NCI-H510A (cell line): ENCODE measurements at regions not wholly inside any gene's neighbourhood (a gene's known extent, or its start where the extent isn't known, plus 50 kb on each side); places are given as distances from the start of the nearest gene placed in this dataset.

Source experiments
- DNase-seq: peaks from one replicate; lab custom pipeline; 2025; lab: John Stamatoyannopoulos, UW

DNA sequence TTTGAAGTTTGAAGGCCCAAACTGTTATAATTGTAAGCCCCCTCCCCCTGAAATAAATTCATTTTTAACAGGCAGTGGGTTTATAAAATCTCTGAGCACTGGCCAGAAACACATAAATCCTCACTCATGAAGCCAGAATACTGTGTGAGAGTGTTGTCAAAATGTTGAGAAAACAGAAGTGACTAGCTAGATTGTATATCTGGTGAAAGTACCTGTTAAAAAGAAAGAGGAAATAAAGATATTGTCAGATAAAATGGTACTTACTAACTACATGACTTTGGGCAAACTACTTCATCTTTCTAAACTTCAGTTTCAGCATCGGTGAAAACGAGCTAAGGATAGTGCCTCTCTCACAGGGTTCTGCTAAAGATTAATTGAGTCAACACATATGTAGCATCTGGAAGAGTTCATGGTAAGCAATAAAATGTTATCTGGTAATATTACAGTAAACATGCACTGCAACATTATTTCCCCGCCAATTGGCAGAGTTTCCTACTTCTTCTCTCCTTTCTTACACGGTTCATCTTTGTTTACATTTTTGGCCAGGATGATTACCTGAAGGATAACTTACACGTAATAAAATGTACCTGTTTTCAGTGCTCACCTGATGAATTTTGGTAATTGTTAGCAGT is 202.5 kb upstream of the CHRM2 start:
- no peak for DNase-seq

DNA sequence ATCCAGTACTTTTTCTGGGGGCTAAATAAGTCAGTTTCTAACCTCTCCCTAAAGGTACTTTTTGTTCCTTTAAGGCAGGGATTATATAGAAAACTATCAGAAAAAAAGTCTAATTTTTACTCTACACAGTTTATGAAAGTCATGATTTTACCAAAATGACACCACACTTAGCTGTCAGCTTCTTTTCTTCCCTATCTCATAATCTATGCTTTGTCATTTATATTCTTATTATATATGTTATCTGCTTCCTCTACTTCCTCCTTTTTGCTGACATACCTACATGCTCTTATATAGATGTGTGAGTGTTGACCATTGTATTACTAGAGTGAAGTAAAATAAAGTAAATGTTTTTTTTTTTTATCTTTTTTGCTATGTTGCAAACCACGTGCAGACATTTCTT is 203.9 kb upstream of the CHRM2 start:
- DNase-seq: no peak

DNA sequence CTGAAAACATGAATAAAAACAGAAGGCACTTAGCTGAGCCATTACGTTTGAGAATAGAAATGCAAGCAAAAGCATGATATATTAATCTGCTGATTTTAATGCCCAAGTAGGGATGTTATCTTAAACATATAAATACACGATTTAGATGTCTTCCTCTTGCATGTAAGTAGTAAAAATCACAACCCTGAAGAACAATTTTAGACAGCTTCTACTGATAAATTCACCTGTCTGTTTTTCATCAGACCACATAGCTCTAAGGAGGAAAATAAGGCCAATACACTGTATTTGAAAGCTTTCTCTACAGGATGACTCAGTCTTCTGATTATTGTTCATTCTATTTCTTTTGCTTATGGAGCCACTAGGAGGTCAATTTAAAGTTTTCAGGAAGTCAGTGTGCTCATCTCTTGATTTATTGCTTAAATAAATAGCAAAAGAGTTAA is 210.9 kb upstream of the CHRM2 start:
- no peak for DNase-seq

GRCh38 chr7:136656516-136656915 is 211.9 kb upstream of the CHRM2 start:
- no peak for DNase-seq

- no peak for DNase-seq
Measured at GRCh38 chr7:136655414-136655813, 213.0 kb upstream of the CHRM2 start.

GRCh38 chr7:136654406-136654805 is 214.0 kb upstream of the CHRM2 start:
- no peak for DNase-seq

GRCh38 chr7:136652635-136653370 is 215.6 kb upstream of the CHRM2 start:
- DNase-seq: no peak

- no peak for DNase-seq
Measured at GRCh38 chr7:136640977-136641376, 227.5 kb upstream of the CHRM2 start.

DNA sequence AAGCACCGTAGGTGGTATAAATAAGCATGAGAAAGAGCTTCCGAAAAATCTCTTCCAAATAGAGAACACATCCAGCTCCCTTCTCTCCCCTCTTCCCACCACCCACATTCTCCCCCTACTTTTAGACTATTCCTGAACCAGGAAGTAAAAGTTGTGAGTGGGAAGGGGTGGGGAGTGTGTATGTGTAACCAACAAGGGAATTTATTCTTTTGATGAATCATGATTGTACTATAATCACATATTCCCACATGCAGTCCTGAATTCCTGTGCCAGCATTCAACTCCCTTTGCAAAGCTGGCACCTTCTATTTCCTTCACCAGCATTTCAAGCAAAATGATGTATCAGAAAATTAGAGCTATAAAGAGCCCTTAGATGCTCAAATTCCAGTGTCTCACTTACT is 230.6 kb upstream of the CHRM2 start:
- no peak for DNase-seq

DNA sequence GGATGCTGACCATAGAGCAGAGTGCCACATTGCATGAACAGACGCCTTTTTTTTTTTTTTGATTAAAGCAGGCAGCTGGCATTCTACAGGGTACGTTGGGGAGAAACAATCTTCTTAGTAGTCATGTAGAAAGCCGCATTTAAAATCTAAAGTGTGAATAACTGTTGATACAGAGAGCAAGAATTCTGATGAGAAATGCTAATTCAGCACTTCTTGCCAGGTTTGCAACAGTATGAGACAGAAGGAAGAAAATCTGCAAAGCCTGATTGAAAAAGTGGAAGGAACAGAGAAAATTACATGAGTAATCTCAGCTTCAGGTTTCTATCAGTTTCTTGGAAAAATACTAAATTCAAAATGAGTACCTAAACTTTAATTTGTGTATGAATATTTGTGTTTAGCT is 232.7 kb upstream of the CHRM2 start:
- DNase-seq: no peak

GRCh38 chr7:136618818-136619217 is 249.6 kb upstream of the CHRM2 start:
- no peak for DNase-seq

DNA sequence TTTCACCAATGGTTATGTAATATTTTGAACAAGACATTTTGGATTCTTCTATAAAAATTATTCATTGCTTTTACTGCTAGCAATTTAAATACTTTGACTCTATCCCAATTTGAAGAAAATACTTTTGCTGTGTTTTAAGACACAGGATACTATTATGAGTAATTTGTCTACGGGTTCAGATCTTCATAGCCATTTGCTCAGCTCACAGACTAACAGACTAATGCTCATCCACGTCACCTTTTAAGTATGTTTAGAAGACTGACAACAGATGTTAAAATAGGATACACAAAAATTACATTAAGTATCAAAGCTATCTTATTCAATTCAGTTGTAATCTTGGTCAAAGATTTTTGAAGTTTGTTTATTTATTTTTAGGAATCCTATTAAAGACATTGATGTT is 251.3 kb upstream of the CHRM2 start:
- DNase-seq: no peak

DNA sequence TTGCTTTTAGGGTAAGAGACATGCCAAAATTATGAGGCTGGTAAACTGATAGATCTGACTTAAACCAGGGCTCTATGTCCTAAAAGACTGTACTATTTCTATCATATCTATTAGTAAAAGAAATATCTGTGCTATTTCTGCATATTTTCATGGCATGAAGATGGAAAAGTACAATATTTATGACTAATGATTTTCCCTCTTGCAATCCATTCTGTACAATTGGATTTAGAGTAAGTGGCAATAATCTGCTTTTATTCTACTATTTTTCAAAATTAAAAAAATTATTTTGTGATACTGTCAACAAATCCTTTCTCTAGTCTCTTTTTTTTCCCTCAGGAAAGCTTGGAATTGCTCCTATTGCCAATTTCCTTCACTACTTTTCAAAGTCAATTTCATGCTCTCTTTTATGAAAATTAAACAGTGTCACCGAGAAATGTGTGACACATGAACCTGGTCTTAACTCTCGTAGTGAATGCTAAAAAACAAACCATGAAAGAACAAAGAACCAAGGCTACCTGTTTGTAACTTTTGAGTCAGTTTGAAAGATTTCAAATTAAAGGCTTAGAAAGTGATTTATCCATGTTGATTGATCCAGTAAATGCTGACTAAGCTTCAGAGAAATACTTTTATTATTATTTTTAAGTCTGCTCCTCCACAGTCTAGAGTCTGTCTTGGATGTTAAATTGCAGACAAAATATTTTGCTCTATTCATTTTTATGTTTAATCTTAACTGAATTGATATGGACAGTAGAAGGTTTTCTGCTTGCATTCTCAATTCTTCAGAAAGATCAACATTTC is 262.7 kb upstream of the CHRM2 start:
- DNase-seq: no peak

- DNase-seq: no peak
Measured at GRCh38 chr7:136601772-136602171, 266.7 kb upstream of the CHRM2 start.

- DNase-seq: no peak
Measured at GRCh38 chr7:136600475-136600874, 268.0 kb upstream of the CHRM2 start.

DNA sequence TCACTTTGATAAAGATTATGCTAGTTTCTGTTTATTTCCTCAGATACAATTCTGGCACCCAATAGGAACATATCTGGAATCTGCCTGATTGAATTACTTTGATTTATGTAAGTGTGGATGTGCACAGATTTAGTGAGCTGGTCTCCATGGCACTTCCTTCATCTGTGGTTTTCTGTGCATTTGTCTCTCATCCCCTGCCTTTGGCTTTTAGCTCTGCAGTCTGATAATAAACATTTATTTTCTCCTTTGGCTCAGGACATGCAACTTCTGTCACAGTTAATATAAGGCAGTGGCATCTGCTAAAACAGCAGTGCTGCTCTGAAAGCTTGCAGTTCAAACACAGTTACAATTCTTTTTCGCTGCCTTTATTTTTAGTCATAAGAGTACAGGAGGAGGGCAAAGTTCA is 273.7 kb upstream of the CHRM2 start:
- DNase-seq: no peak

DNA sequence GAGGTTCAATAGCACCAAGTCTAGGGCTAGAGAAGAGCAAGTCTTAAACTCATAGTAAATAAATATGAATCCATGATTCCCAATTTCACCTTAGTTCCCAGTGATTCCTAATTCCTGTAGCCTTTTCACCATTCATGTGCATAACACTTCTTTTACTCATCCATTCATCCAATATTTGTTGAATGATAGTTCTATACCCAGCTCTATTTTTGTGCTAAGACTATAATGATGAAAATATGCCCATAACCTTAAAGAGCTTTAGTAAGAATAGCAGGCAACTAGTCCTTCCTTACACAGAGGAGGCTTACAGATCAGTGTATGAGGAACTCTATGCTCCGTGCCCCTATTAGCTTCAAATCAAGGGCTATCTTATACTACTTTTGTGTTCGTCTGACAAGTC is 280.2 kb upstream of the CHRM2 start:
- DNase-seq: no peak

DNA sequence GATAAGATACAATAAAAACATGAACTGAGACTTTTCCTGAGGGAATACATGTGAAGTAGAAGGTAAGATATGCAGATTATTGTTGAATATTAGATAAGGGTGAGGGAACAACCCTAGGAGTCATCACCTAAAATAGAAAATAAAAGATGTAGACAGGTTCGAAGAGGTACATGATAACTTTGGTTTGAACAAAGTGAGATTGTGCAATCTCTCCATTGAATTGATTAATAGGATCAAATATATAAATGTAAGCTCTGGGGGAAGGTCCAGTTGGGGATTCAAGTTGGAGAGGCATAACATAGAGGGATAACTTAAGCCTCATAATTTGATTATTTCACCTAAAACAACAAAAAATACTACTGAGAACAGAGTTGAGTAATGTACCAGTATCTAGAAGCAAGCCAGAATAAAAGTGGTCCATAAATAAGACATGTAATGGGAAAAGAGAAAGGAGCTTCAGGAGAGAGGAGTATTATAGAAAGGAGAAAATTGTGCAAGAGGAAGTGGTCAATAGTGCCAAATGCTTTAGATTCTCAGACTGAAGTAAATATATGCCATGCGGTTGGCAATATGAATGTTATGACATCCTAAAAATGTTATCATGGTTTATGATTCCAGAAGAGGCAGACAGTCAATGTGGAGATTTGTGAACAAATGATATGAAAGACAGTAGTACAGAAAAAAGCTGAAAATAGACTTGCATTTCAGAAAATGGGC is 282.3 kb upstream of the CHRM2 start:
- DNase-seq: no peak

DNA sequence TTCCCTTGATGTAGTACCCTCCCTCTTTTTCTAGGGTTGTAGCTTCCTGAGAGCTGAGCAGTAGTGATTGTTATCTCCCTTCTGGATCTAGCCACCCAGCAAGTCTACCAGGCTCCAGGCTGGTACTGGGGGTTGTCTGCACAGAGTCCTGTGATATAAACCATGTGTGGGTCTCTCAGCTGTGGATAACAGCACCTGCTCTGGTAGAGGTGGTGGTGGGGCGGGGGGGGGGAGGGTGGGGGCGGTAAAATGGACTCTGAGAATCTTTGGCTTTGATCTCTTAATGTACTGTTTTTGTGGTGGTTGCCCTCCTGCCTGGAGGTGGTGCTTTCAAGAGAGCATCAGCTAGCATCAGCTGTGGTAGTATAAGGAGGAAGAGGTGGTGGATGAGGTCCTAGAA is 302.0 kb upstream of the CHRM2 start:
- no peak for DNase-seq

GRCh38 chr7:136555933-136556332 is 312.5 kb upstream of the CHRM2 start:
- no peak for DNase-seq

DNA sequence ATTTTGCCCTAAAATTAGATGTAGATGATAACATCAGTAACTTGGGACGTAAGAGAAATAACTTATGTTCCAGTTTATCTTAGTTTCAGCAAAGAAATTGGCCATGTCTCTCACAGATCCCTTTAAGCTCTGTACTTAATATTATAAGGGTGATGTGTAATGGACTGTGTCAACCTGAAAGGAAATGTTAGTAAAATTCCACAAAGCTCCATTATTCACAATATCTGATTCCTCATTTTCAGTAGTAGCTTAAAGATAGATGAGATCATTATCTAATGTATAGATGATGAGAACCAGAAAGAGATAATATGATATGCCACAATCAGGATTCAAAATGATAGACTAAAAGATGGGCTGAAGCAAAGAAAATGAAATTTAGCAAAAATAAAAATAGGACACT is 316.8 kb upstream of the CHRM2 start:
- DNase-seq: no peak

DNA sequence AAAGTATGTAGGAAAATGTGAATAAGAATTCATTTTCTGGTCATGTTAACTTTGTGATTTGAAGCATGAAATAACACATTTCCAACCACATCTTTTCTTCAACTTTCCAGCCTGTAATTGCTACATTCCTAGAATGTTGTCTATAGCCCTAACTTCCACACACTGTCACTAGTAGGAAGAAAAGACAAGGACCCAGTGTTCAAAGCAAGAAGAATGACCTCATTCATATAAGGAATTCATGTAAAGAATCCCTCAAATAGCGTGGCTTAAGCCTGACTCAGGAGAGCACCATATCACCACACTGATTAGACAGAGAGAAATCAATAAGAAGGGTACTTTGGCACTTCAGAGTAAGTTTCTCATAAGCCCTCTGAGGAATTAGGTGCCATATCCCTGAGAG is 318.7 kb upstream of the CHRM2 start:
- no peak for DNase-seq

DNA sequence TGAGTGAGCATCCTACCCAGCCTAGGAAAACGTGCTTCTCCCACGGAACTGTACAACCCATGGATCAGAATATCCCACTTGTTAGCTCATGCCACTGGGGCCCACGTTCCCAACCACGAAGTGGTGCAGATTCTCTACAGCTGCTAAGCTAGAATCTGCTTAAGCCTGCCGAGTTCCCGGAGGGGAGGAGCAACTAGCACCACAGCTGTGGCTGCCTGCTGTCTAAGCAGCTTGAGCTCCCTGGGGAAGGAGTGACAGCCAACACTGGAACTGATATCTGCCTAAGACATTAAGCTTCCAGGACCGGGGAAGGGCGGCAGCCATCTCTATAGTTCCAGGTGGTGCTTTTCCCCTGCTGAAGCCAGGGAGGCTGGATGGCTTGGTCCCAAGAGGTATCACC is 334.7 kb upstream of the CHRM2 start:
- no peak for DNase-seq
